HCT116 (cell line): ENCODE measurements at regions not wholly inside any gene's neighbourhood (a gene's known extent, or its start where the extent isn't known, plus 50 kb on each side); places are given as distances from the start of the nearest gene placed in this dataset.

Source experiments
- ATAC-seq: fragments of 200-7000 bp; cut with Tn5 transposase; 2 replicates; pipeline ENCODE4 v1.9.1; 2020; ENCODE audit warnings: mild to moderate bottlenecking, moderate library complexity
- BruUV-seq: library from RNA; stranded (reverse); fragments of 400-500 nt; replicated peaks from 2 replicates; lab custom pipeline; 2021; lab: Mats Ljungman, UMichigan
- CTCF ChIA-PET: fragments of 300-600 bp; sonication (Branson Sonifier 250); formaldehyde crosslinking; loops from one replicate; lab custom pipeline; 2021; ENCODE audit warnings: antibody characterized with exemption; lab: Charles Lee
- POLR2A ChIA-PET: fragments of 300-600, 350-600 bp; sonication (Branson Sonifier 250); formaldehyde crosslinking; loops from one replicate; lab custom pipeline; 2021; ENCODE audit warnings: antibody characterized with exemption; lab: Charles Lee
- RAD21 ChIA-PET, 2 experiments: fragments of 300-600 bp; sonication (Branson Sonifier 250); formaldehyde crosslinking; loops; one replicate each; lab custom pipeline; 2023; ENCODE audit warnings: low total read pairs in 2 of 2; ENCODE audit not compliant: uncharacterized antibody in 2 of 2, unreplicated experiment in 2 of 2, low non-redundant PET in 1 of 2; lab: Charles Lee
- DNase-seq: peaks from one replicate; pipeline ENCODE4 v3.0.0-alpha.2; 2010; ENCODE audit warnings: low read depth, low spot score
- H2AFZ ChIP-seq: fragments of 200-600 bp; shearing (Covaris generic), sonication (generic); 2 replicates; pipeline ENCODE4 v1.6.1; 2017; ENCODE audit warnings: low read depth, mixed run types, mixed read lengths, antibody characterized with exemption, low read length; ENCODE audit not compliant: poor library complexity, severe bottlenecking
- H3K27ac ChIP-seq: 2 replicates; pipeline ENCODE4 v1.5.1; 2012; ENCODE audit warnings: low read depth, low read length
- H3K27me3 ChIP-seq: fragments of 200-600 bp; sonication (generic); 2 replicates; pipeline ENCODE4 v1.6.1; 2016; ENCODE audit warnings: mixed run types, low read length, mixed read lengths; ENCODE audit not compliant: insufficient read depth
- H3K36me3 ChIP-seq, 2 experiments: fragments of 200-500 bp in 1 of 2; fragments of 200-600 bp in 1 of 2; sonication (Bioruptor generic) in 1 of 2; sonication (generic) in 1 of 2; 2 replicates each; pipeline versions ENCODE4 v1.5.1 to v1.6.1; 2014 to 2016; ENCODE audit warnings: low read length in 2 of 2, inconsistent platforms in 1 of 2, mixed read lengths in 1 of 2, mixed run types in 1 of 2; ENCODE audit not compliant: insufficient read depth in 2 of 2, control insufficient read depth in 1 of 2
- H3K4me1 ChIP-seq, 2 experiments: fragments of 200-600 bp in 1 of 2; sonication (generic) in 1 of 2; 2 replicates each; pipeline versions ENCODE4 v1.5.1 to v1.6.1; 2012 to 2017; ENCODE audit warnings: low read length in 2 of 2, inconsistent platforms in 1 of 2, mild to moderate bottlenecking in 1 of 2, mixed read lengths in 1 of 2, mixed run types in 1 of 2, moderate library complexity in 1 of 2; ENCODE audit not compliant: insufficient read depth in 2 of 2, control insufficient read depth in 1 of 2
- H3K4me2 ChIP-seq: fragments of 200-600 bp; sonication (generic); 2 replicates; pipeline ENCODE4 v1.6.1; 2017; ENCODE audit warnings: mixed run types, low read length, mixed read lengths
- H3K4me3 ChIP-seq, 2 experiments: fragments of 200-600 bp in 1 of 2; sonication (generic) in 1 of 2; replicated peaks in 1 of 2; 2 replicates each; pipeline ENCODE4 v1.5.1; 2011 to 2016; ENCODE audit warnings: low read length in 2 of 2, control low read depth in 1 of 2, low read depth in 1 of 2, mild to moderate bottlenecking in 1 of 2, mixed read lengths in 1 of 2, mixed run types in 1 of 2
- H3K79me2 ChIP-seq: fragments of 200-600 bp; sonication (generic); 2 replicates; pipeline ENCODE4 v1.6.1; 2017; ENCODE audit warnings: mild to moderate bottlenecking, mixed run types, low read length, moderate library complexity, mixed read lengths; ENCODE audit not compliant: insufficient read depth
- H3K9ac ChIP-seq: fragments of 200-600 bp; sonication (generic); 2 replicates; pipeline ENCODE4 v1.6.1; 2016; ENCODE audit warnings: low read length, mixed read lengths
- H3K9me2 ChIP-seq: fragments of 200-600 bp; sonication (generic), shearing (Covaris generic); 2 replicates; pipeline ENCODE4 v1.6.1; 2017; ENCODE audit warnings: mixed run types, mild to moderate bottlenecking, moderate library complexity; ENCODE audit not compliant: insufficient read depth
- H3K9me3 ChIP-seq, 2 experiments: fragments of 200-500 bp in 1 of 2; fragments of 200-600 bp in 1 of 2; sonication (Bioruptor generic) in 1 of 2; sonication (generic) in 1 of 2; 2 replicates each; pipeline ENCODE4 v1.6.1; 2014 to 2017; ENCODE audit warnings: low read length in 2 of 2, mixed read lengths in 2 of 2, inconsistent platforms in 1 of 2, low read depth in 1 of 2, mild to moderate bottlenecking in 1 of 2, mixed run types in 1 of 2, moderate library complexity in 1 of 2; ENCODE audit not compliant: control insufficient read depth in 1 of 2, insufficient read depth in 1 of 2
- H4K20me1 ChIP-seq: fragments of 200-600 bp; sonication (generic), shearing (Covaris generic); 2 replicates; pipeline ENCODE4 v1.6.1; 2017; ENCODE audit warnings: mixed run types, mild to moderate bottlenecking, moderate library complexity; ENCODE audit not compliant: insufficient read depth
- CEBPB ChIP-seq: IDR thresholded peaks from 2 replicates; pipeline ENCODE4 v1.6.1; 2012; ENCODE audit warnings: low read depth
- CTCF ChIP-seq, 3 experiments: fragments of 200-600 bp in 1 of 3; sonication (generic) in 1 of 3; IDR thresholded peaks in 2 of 3; conservative IDR thresholded peaks in 1 of 3; 2 replicates each; pipeline ENCODE4 v1.5.1; 2012 to 2017; ENCODE audit warnings: low read depth in 2 of 3, low read length in 2 of 3, antibody characterized with exemption in 1 of 3, borderline replicate concordance in 1 of 3, control low read depth in 1 of 3, mild to moderate bottlenecking in 1 of 3, mixed read lengths in 1 of 3, mixed run types in 1 of 3, moderate library complexity in 1 of 3; ENCODE audit not compliant: insufficient read depth in 1 of 3
- ELF1 ChIP-seq: IDR thresholded peaks from 2 replicates; pipeline ENCODE4 v1.6.1; 2012; ENCODE audit warnings: low read depth, borderline replicate concordance
- JUND ChIP-seq: IDR thresholded peaks from 2 replicates; pipeline ENCODE4 v1.6.1; 2012
- POLR2A ChIP-seq: IDR thresholded peaks from 2 replicates; pipeline ENCODE4 v1.7.0; 2011; ENCODE audit warnings: borderline replicate concordance; ENCODE audit not compliant: insufficient read depth, insufficient read length; ENCODE audit errors: extremely low read depth
- SIN3A ChIP-seq: IDR thresholded peaks from 2 replicates; pipeline ENCODE4 v1.6.1; 2012; ENCODE audit warnings: low read depth
- SRF ChIP-seq: IDR thresholded peaks from 2 replicates; pipeline ENCODE4 v1.6.1; 2012; ENCODE audit warnings: low read depth
- intact Hi-C: fragments of 100-400 bp; cut with micrococcal nuclease; formaldehyde crosslinking; loops from 2 replicates; pipeline ENCODE4 v1.10.0; 2022

- intact Hi-C loops, result no loop called here
- BruUV-seq, result no TSS peak
- H3K4me2 ChIP-seq, result no peak overlapping the region
Measured at GRCh38 chr7:119086026-119086425, 861.5 kb downstream of the ANKRD7 start.

DNA sequence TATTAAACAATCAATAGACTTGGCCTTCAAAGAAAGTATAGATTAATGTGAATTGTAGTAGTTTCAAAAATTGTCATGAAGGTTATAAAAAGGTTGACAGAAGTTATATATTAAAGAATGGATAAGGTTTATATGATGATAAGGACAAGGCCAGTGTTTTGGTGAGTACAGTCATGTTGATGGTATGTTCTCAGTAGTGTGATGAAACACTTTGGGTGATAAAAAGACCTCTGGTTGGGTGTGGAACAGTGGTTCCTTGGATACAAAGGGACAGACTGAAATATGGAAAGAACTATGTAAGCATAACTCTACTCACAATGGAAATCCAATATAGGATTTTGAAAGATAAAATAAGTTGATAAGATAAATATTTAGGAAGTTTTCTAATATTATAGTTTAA, 866.3 kb downstream of the ANKRD7 start:
- no peak for TF ChIP-seq JUND
- TF ChIP-seq CEBPB, result peak; percentile 26; the same call in 1 of the 2 replicates
- DNase-seq (peak; percentile 7), ATAC-seq (no peak; the same call in 1 of the 2 replicates)
- Histone ChIP-seq H3K9ac (no peak overlapping the region), H3K4me1 (no peaks in the 10 kb centered on the region), H3K9me3 (no peaks in the 10 kb centered on the region), H3K79me2 (no peaks in the 10 kb centered on the region), H3K9me2 (no peaks in the 10 kb centered on the region; the same call in 1 of the 2 replicates), H3K27ac (no peak overlapping the region), H3K36me3 (no peaks in the 10 kb centered on the region), H3K4me2 (no peak overlapping the region), H3K27me3 (no peaks in the 10 kb centered on the region), H3K4me3 (no peak overlapping the region), H4K20me1 (no peaks in the 10 kb centered on the region), H2AFZ (no peak overlapping the region)
- CTCF ChIA-PET, result no interaction called here
- intact Hi-C loops, result no loop called here
- BruUV-seq, result no TSS peak
- RAD21 ChIA-PET, result no interaction called here
- POLR2A ChIA-PET, result no interaction called here

More at GRCh38 chr7:119086026-119086425, 861.5 kb downstream of the ANKRD7 start:
- no peak overlapping the region for H3K27ac ChIP-seq
- ChIA-PET CTCF (no interaction called here), RAD21 (no interaction called here), POLR2A (no interaction called here)
- H3K9ac ChIP-seq, result no peak overlapping the region
- DNase-seq, result no peak
- H3K4me3 ChIP-seq, result no peak overlapping the region
- H4K20me1 ChIP-seq, result no peaks in the 10 kb centered on the region
- H2AFZ ChIP-seq, result no peak overlapping the region
- TF ChIP-seq ELF1, result no peak
- TF ChIP-seq SIN3A, result no peak
- no peak for TF ChIP-seq POLR2A
- TF ChIP-seq SRF, result no peak
- no peak for TF ChIP-seq CTCF (IDR thresholded peaks at IDR 0.05 in 2 of 3, conservative IDR thresholded peaks at IDR 0.05 in 1 of 3; ENCODE audit: borderline replicate concordance in 1 of 3, insufficient read depth in 1 of 3, low read depth in 2 of 3, low read length in 2 of 3)
- H3K4me1 ChIP-seq, result no peaks in the 10 kb centered on the region
- H3K79me2 ChIP-seq, result no peaks in the 10 kb centered on the region
- ATAC-seq, result no peak
- H3K9me2 ChIP-seq, result no peaks in the 10 kb centered on the region; the same call in 1 of the 2 replicates
- H3K27me3 ChIP-seq, result no peaks in the 10 kb centered on the region
- H3K36me3 ChIP-seq, result no peaks in the 10 kb centered on the region
- no peaks in the 10 kb centered on the region for H3K9me3 ChIP-seq
